Astrocyte (in vitro differentiated cells and primary cell): ENCODE measurements at regions not wholly inside any gene's neighbourhood (a gene's known extent, or its start where the extent isn't known, plus 50 kb on each side); places are given as distances from the start of the nearest gene placed in this dataset.

Experiments
- CTCF ChIP-seq: IDR thresholded peaks from 2 replicates; pipeline ENCODE4 v1.5.1; 2011; ENCODE audit warnings: low read depth, mild to moderate bottlenecking, inconsistent platforms, low read length, moderate library complexity; ENCODE audit not compliant: insufficient read depth
- EZH2 ChIP-seq: IDR thresholded peaks from 2 replicates; pipeline ENCODE4 v1.6.1; 2012; ENCODE audit warnings: mild to moderate bottlenecking, low read length, inconsistent platforms; ENCODE audit not compliant: insufficient read depth

- no peak for TF ChIP-seq CTCF
- no peak for TF ChIP-seq EZH2
These were observed 54.1 kb upstream of the PRLR start for GRCh38 chr5:35284364-35284763.
